ENCODE measurements at regions not wholly inside any gene's neighbourhood (a gene's known extent, or its start where the extent isn't known, plus 50 kb on each side); places are given as distances from the start of the nearest gene placed in this dataset.
"Not testable (repeated sequence)": the region's sequence is repeated elsewhere in the genome, so short reads cannot be mapped to it uniquely, and the experiment has no call there.

DNA sequence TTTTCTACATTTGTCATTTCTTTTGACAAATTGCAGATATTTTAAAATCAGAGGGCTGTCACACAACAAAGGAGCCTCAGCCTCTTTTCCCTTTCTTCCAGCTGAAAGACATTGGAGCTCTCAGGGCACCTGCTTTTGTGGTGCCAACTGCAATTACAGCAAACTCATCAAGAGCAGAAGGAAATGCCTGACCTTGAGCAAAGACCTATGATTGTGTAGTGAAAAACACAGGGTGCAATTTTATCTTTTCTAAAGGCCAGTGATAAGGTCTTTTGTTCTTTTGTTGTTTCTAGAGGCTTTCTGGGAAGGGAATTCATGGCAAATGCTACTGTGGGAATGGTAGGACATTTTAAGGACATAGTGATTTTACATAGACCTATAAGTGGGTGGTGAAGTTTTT lies 214.3 kb downstream of the OXSM start:
- DNase-seq (ENCODE audit: low read depth), result no peak
- H3K4me3 ChIP-seq (ENCODE audit: low read length), result no peak overlapping the region
- TF ChIP-seq CTCF (conservative IDR thresholded peaks at IDR 0.05; ENCODE audit: low read depth, low read length), result no peak

- TF ChIP-seq CTCF (conservative IDR thresholded peaks at IDR 0.05; ENCODE audit: low read depth, low read length), result no peak
- no peak for DNase-seq (ENCODE audit: low read depth)
- H3K4me3 ChIP-seq (ENCODE audit: low read length), result no peak overlapping the region
Observed at GRCh38 chr3:26011276-26011675, 221.4 kb downstream of the OXSM start.

DNA sequence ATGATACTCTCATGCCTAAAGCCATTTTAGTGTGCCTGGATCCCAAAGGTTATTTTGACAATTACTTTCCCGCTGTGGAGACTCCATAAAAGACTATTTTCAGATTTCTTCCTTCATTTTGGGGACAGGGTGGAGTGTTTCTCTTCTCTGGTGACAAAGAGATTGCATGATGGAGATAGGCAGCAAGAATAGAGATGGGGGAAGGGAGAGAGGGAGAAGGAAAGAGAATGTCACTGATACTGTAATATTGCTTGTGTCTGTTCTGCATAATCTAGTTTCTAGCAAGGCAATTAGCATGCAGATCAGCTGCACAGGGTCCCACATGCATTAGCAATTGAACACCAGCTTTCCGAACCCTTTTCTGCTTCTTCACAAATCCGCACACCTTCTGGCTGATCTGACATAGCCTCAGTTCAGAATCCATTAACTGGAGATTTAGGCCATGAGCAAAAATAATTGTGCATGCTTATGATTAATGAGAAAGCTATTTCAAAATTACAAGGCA lies 222.4 kb downstream of the OXSM start:
- no peak for DNase-seq (ENCODE audit: low read depth)
- TF ChIP-seq CTCF (conservative IDR thresholded peaks at IDR 0.05; ENCODE audit: low read depth, low read length), result no peak
- no peak overlapping the region for H3K4me3 ChIP-seq (ENCODE audit: low read length)

DNA sequence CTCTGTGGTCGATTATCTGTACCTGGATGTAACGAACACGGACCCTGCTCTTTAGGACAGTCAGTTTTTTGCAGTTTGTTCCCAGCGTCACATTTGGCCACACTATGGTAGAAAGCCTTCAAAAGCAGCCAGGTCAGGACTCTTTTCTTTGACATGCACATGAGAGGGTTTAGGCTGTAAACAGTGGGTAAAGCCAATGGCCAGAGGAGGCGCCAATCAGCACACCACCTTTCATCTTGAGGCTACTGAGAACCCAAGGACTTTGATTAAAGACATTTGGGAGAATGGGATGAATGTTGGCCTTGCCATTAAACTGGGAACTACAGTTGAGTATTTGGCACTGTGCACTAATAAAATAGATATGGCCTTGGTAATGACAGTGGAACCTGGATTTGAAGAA lies 225.9 kb downstream of the OXSM start:
- no peak for DNase-seq (ENCODE audit: low read depth)
- no peak for TF ChIP-seq CTCF (conservative IDR thresholded peaks at IDR 0.05; ENCODE audit: low read depth, low read length)

DNA sequence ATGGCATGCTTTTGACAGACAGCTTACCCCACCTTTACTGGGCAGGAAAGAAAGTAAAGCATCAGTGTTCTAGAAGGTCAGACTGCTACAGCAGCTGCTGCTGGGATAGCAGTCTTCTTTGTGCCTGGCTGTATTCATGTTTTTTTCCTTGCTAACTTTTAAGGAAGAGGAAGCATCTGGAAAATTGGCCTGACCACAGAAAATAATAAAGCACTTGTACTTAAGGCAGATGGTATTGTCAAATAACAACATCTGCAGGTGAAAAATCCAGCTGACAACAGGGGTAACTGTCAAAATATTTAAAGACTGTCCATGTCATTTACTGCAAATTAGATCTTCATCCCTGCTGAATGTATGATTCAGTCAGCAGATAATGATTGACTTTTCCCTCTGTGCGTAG lies 229.0 kb downstream of the OXSM start:
- H3K4me3 ChIP-seq (ENCODE audit: low read length), result no peak overlapping the region
- no peak for DNase-seq (ENCODE audit: low read depth)
- TF ChIP-seq CTCF (conservative IDR thresholded peaks at IDR 0.05; ENCODE audit: low read depth, low read length), result no peak

More for the DNA sequence above, 225.9 kb downstream of the OXSM start:
- H3K4me3 ChIP-seq (ENCODE audit: low read length), result no peak overlapping the region

- not testable (repeated sequence) for H3K4me3 ChIP-seq (ENCODE audit: low read length); DNase-seq (ENCODE audit: low read depth)
Observed at GRCh38 chr3:26024206-26024605, 234.3 kb downstream of the OXSM start.

DNA sequence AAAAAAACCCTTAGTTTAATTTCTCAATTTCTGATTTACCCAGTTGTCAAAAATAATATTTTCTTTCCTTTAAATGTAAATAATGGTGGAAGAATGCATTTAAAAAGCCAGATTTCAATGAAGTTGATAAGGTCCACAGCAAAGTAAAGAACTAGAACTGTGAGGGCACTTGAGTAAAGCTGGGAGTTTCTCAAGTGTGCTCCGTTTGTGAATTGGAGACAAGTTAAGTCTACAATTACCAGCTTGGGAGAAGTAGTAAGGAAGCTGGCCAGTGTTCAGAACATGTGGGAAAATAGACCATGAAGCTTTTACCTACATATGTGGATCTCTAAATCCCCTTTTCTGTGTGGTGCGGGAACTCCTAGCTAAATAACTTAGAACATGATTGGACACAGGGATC lies 239.4 kb downstream of the OXSM start:
- no peak for TF ChIP-seq CTCF (conservative IDR thresholded peaks at IDR 0.05; ENCODE audit: low read depth, low read length)
- DNase-seq (ENCODE audit: low read depth), result no peak
- H3K4me3 ChIP-seq (ENCODE audit: low read length), result no peak overlapping the region

GRCh38 chr3:26042126-26042525 lies 252.2 kb downstream of the OXSM start:
- DNase-seq (ENCODE audit: low read depth); H3K4me3 ChIP-seq (ENCODE audit: low read length): not testable (repeated sequence)

Data from retinal pigment epithelial cell (primary cell).